ENCODE measurements at regions not wholly inside any gene's neighbourhood (a gene's known extent, or its start where the extent isn't known, plus 50 kb on each side); places are given as distances from the start of the nearest gene placed in this dataset.

DNA sequence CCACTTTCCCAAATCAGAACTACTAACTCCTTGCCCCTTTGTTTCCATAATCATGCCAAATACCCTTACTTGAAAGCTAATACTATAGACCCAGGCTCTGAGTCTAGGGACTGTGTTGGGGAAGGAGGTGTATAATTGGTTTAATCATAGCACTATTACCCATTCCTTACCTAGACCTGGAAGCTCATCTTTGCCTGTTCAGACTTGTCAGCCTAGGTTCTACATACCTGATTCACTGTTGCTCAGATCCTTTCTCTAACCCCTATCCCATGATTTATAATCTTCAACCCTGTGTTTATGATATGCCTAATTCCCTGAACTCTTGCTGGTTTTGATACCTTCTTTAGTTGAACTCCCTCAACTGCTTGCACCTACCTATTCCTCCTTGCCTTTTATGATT, 123.1 kb upstream of the GRIA3 start:
- TF ChIP-seq, protein P1, sequence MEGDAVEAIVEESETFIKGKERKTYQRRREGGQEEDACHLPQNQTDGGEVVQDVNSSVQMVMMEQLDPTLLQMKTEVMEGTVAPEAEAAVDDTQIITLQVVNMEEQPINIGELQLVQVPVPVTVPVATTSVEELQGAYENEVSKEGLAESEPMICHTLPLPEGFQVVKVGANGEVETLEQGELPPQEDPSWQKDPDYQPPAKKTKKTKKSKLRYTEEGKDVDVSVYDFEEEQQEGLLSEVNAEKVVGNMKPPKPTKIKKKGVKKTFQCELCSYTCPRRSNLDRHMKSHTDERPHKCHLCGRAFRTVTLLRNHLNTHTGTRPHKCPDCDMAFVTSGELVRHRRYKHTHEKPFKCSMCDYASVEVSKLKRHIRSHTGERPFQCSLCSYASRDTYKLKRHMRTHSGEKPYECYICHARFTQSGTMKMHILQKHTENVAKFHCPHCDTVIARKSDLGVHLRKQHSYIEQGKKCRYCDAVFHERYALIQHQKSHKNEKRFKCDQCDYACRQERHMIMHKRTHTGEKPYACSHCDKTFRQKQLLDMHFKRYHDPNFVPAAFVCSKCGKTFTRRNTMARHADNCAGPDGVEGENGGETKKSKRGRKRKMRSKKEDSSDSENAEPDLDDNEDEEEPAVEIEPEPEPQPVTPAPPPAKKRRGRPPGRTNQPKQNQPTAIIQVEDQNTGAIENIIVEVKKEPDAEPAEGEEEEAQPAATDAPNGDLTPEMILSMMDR (IDR thresholded peaks at IDR 0.05): no peak
- no peak for TF ChIP-seq POLR2A (IDR thresholded peaks at IDR 0.05)

All from thyroid gland (tissue), 4 donors.